GM19239 (cell line): ENCODE measurements at regions not wholly inside any gene's neighbourhood (a gene's known extent, or its start where the extent isn't known, plus 50 kb on each side); places are given as distances from the start of the nearest gene placed in this dataset.
"Not testable (repeated sequence)": the region's sequence is repeated elsewhere in the genome, so short reads cannot be mapped to it uniquely, and the experiment has no call there.

Experiments
- DNase-seq: peaks from one replicate; pipeline ENCODE4 v3.0.0; 2011; ENCODE audit warnings: low spot score; ENCODE audit not compliant: insufficient read length
- FAIRE-seq: peaks from 2 replicates; lab custom pipeline; 2011; peaks lifted over from hg19 to GRCh38; lab: Jason Lieb, UNC

DNA sequence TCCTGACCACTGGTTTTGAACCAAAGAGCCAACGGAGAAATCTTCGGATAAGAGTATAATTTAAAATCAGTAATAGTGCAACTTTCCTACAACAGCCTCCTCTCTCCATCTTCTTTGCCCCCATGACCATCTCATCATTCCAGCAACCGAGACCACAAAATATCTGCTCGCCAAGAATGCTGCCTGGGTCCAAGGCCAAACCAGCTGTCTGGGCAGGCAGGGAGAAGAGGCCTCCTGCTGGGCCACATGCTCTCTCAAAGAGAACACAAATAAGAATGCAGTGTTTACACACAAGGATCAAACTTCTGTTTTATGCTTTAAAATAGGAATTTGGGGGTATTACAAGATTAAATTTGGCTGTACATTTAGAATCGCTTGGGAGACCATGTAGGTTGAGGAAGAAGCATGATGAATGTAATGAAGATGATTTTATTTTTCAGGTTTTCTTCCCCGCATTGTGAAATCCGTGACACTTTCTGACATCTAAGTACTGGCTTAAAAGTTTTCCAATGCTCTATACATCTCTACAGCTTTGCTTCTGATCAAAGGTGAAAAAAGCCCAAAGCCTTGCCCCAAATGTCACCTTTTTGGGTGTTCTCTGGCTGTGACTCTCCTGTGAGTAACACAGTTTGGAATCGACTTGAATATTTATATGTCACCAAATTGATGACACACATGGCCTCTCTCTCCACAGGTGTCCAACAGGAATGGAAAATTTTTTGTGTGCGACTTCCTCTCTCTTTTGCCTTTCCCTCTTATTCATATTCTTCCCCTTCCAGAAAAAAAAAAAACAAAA lies 79.4 kb upstream of the PROKR2 start:
- DNase-seq (no peak), FAIRE-seq (no peak)

- no peak for FAIRE-seq
- no peak for DNase-seq
Measured at GRCh38 chr20:5393218-5393870, 76.6 kb upstream of the PROKR2 start.

DNA sequence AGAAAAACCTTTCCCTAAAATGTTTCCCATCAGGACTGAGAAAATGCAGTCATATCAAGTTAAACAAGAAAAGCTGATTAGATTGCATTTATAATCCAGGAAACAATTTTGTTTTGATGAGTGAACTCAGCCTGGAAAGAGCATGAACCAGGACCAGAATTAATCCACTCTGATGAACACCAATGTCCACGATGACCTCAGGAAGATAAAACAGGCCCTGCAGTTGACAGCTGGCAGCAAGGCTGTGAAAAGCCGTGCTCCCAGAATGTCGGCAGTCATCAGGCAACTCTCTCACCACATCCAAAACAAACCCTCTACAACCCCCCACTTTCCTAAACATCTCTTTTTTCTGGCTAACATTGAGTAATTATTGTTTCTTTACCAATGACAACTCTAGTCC lies 74.0 kb upstream of the PROKR2 start:
- no peak for DNase-seq
- FAIRE-seq = no peak

GRCh38 chr20:5386846-5387245 lies 70.1 kb upstream of the PROKR2 start:
- not testable (repeated sequence) for FAIRE-seq

DNA sequence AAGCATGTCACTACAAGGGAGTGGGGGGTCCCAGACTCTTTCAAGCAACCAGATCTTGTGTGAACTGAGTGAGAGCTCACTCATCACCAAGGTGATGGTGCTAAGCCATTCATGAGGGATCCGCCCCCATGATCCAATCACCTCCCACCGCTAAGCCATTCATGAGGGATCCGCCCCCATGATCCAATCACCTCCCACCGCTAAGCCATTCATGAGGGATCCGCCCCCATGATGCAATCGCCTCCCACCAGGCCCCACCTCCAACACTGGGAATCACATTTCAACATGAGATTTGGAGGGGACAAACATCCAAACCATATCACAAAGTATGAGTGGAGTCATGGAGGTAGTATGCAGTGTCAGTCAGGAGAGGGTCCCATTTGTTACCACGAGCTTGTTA lies 64.8 kb upstream of the PROKR2 start:
- DNase-seq, FAIRE-seq: not testable (repeated sequence)

More at GRCh38 chr20:5386846-5387245, 70.1 kb upstream of the PROKR2 start:
- DNase-seq = not testable (repeated sequence)

DNA sequence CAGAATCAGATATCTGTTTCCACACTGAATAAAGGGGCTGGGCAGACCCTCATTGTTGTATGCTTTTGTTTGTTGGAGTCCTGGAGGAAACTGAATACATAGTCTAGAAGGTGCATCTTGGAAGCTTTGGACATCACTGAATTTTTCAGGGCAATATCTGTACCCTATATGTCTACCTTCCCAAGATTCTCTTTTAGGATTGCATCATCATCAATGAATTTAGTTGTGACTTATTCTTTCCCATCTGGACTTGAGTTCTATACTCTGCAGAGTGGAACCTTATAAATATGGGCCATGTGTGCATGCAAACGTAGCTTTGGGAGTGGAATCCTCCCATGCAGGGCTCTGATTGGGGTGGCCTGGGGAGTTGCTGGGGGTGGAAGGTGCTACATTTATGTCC lies 60.7 kb upstream of the PROKR2 start:
- no peak for FAIRE-seq
- DNase-seq = no peak

- DNase-seq (no peak), FAIRE-seq (no peak)
Measured at GRCh38 chr20:5376228-5376627, 59.5 kb upstream of the PROKR2 start.

- no peak for FAIRE-seq
Measured at GRCh38 chr20:5374171-5374570, 57.4 kb upstream of the PROKR2 start.

GRCh38 chr20:5372371-5372770 lies 55.6 kb upstream of the PROKR2 start:
- DNase-seq (no peak), FAIRE-seq (no peak)

More at GRCh38 chr20:5374171-5374570, 57.4 kb upstream of the PROKR2 start:
- DNase-seq = no peak

GRCh38 chr20:5369629-5370028 lies 52.9 kb upstream of the PROKR2 start:
- FAIRE-seq (no peak), DNase-seq (no peak)
